ENCODE measurements at regions not wholly inside any gene's neighbourhood (a gene's known extent, or its start where the extent isn't known, plus 50 kb on each side); places are given as distances from the start of the nearest gene placed in this dataset.

GRCh38 chr13:108558489-108558888, 70.9 kb upstream of the MYO16 start:
- TF ChIP-seq, protein P1, sequence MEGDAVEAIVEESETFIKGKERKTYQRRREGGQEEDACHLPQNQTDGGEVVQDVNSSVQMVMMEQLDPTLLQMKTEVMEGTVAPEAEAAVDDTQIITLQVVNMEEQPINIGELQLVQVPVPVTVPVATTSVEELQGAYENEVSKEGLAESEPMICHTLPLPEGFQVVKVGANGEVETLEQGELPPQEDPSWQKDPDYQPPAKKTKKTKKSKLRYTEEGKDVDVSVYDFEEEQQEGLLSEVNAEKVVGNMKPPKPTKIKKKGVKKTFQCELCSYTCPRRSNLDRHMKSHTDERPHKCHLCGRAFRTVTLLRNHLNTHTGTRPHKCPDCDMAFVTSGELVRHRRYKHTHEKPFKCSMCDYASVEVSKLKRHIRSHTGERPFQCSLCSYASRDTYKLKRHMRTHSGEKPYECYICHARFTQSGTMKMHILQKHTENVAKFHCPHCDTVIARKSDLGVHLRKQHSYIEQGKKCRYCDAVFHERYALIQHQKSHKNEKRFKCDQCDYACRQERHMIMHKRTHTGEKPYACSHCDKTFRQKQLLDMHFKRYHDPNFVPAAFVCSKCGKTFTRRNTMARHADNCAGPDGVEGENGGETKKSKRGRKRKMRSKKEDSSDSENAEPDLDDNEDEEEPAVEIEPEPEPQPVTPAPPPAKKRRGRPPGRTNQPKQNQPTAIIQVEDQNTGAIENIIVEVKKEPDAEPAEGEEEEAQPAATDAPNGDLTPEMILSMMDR (conservative IDR thresholded peaks at IDR 0.05), result no peak
- no peak overlapping the region for H3K27ac ChIP-seq

- H3K27ac ChIP-seq, result no peak overlapping the region
- TF ChIP-seq, protein P1 (conservative IDR thresholded peaks at IDR 0.05), result no peak
Observed at GRCh38 chr13:108560093-108560492, 69.3 kb upstream of the MYO16 start.

DNA sequence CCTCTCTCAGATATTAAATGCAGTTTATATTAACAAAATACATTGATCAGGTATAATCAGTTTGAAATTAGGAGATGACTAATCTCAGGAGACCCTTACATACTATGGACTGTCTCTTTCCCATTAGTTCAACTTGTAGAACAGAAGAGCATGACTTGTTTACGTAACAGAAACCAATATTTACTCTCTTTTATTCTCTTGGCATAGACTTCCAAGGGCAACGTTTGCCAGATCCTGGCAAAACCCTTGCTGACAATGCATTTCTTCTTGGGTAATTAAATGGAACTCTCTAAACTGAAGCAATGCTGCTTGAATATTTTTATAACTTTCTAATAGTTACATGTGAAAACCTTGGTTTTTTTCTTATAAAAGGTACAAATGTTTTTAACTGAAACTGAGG, 68.3 kb upstream of the MYO16 start:
- peak overlapping the region; percentile 3; the same call in 1 of the 2 replicates for H3K27ac ChIP-seq
- TF ChIP-seq, protein P1 (conservative IDR thresholded peaks at IDR 0.05), result no peak

GRCh38 chr13:108566413-108567170, 62.8 kb upstream of the MYO16 start:
- H3K27ac ChIP-seq, result no peak overlapping the region
- TF ChIP-seq, protein P1 (conservative IDR thresholded peaks at IDR 0.05), result no peak

DNA sequence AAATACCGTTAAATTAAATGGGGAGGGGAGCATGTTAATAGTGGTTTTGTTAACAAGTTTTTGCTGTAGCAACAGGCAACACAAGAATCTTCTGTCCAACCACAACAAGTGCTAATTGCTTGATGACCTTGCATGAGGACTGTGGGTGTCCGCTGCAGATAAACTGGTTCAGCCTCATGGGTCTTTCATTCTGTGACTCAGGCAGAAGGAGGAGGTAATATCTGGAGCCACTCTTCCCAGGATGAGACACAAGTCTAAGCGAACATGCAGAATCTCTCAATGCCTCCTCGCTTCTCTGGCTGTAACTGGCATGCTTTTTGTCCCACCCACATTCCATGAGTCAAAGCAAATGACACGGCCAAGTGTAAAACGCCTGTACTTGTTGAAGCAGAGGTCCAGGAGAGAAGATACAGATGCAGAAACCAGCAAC, 56.6 kb upstream of the MYO16 start:
- H3K27ac ChIP-seq, result no peak overlapping the region
- TF ChIP-seq, protein P1 (conservative IDR thresholded peaks at IDR 0.05), result no peak

GRCh38 chr13:108573455-108573854, 56.0 kb upstream of the MYO16 start:
- no peak overlapping the region for H3K27ac ChIP-seq
- TF ChIP-seq, protein P1 (conservative IDR thresholded peaks at IDR 0.05), result no peak

GRCh38 chr13:108574856-108575255, 54.6 kb upstream of the MYO16 start:
- TF ChIP-seq, protein P1 (conservative IDR thresholded peaks at IDR 0.05), result no peak

More at GRCh38 chr13:108574856-108575255, 54.6 kb upstream of the MYO16 start:
- no peak overlapping the region for H3K27ac ChIP-seq
